ENCODE measurements at regions not wholly inside any gene's neighbourhood (a gene's known extent, or its start where the extent isn't known, plus 50 kb on each side); places are given as distances from the start of the nearest gene placed in this dataset.

DNA sequence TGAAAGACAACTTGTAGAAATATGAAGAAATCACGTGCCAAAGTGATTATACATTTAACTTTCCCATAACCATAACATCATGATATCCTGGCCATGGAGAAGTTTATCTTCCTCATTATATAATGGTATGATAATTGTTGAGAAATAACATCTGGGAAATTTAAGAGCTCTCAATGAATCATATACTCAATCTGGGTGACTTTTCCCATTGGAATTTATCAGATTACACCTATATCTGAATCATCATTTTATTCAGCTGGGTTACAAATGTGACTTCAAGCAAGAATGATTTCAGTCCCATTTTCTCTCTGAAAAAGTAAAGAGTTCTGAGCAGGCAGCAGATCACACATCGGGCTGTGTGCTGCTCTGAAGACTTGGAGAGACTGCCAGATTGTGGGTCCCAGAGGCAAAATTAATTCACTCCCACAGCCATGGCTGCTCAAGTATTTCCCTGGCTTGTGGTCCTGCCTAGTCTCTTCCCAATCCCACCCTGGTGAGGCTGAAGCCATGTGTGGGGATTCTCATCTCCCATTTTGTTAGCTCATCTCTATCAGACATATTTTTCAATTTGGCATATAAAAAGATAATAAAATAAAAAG, 278.0 kb downstream of the MRPL39 start:
- Histone ChIP-seq H3K36me3 (ENCODE audit: control insufficient read depth in 2 of 2, insufficient read depth in 1 of 2, low read length in 2 of 2) (no peaks in the 10 kb centered on the region), H3K9me3 (ENCODE audit: control insufficient read depth, insufficient read depth, low read depth, low read length) (no peaks in the 10 kb centered on the region), H3K4me3 (ENCODE audit: low read depth, low read length) (no peak overlapping the region), H3K27ac (ENCODE audit: extremely low read depth, low read depth, low read length) (no peak overlapping the region), H3K4me1 (ENCODE audit: control insufficient read depth, insufficient read depth, low read length) (no peaks in the 10 kb centered on the region)
- ChIA-PET CTCF (interaction anchor here (0.7 kb wide), 1 partner anchor 78 kb away, joined by 3 read pairs; no protein-coding TSS in a partner anchor), POLR2A (no interaction called here)
- TF ChIP-seq ZSCAN23 (tag by site-specific recombination; IDR thresholded peaks at IDR 0.05) (no peak), ZNF768 (tag by site-specific recombination; IDR thresholded peaks at IDR 0.05) (no peak), ZNF221 (tag by site-specific recombination; IDR thresholded peaks at IDR 0.05; ENCODE audit: borderline replicate concordance) (no peak), ZNF19 (tag by site-specific recombination; IDR thresholded peaks at IDR 0.05; ENCODE audit: low read depth) (no peak), ZNF571 (tag by site-specific recombination; IDR thresholded peaks at IDR 0.05) (no peak), ZNF48 (tag by site-specific recombination; IDR thresholded peaks at IDR 0.05) (no peak), ZNF596 (tag by site-specific recombination; IDR thresholded peaks at IDR 0.05) (no peak), ZFP37 (tag by site-specific recombination; IDR thresholded peaks at IDR 0.05) (no peak), SALL2 (tag by site-specific recombination; IDR thresholded peaks at IDR 0.05; ENCODE audit: borderline replicate concordance) (no peak), ZNF624 (tag by site-specific recombination; IDR thresholded peaks at IDR 0.05) (no peak), ZFP41 (tag by site-specific recombination; IDR thresholded peaks at IDR 0.05; ENCODE audit: borderline replicate concordance) (no peak), ZNF473 (tag by site-specific recombination; IDR thresholded peaks at IDR 0.05) (no peak), ZNF354C (tag by site-specific recombination; IDR thresholded peaks at IDR 0.05; ENCODE audit: borderline replicate concordance, low read depth) (no peak)
- TF ChIP-seq, protein P1, sequence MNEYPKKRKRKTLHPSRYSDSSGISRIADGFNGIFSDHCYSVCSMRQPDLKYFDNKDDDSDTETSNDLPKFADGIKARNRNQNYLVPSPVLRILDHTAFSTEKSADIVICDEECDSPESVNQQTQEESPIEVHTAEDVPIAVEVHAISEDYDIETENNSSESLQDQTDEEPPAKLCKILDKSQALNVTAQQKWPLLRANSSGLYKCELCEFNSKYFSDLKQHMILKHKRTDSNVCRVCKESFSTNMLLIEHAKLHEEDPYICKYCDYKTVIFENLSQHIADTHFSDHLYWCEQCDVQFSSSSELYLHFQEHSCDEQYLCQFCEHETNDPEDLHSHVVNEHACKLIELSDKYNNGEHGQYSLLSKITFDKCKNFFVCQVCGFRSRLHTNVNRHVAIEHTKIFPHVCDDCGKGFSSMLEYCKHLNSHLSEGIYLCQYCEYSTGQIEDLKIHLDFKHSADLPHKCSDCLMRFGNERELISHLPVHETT (tag by site-specific recombination; IDR thresholded peaks at IDR 0.05), result no peak

GRCh38 chr21:25328736-25329135, 278.5 kb downstream of the MRPL39 start:
- no peak overlapping the region for H3K4me3 ChIP-seq (ENCODE audit: low read depth, low read length)
- no peaks in the 10 kb centered on the region for H3K4me1 ChIP-seq (ENCODE audit: control insufficient read depth, insufficient read depth, low read length)
- H3K36me3 ChIP-seq (ENCODE audit: control insufficient read depth in 2 of 2, insufficient read depth in 1 of 2, low read length in 2 of 2), result no peaks in the 10 kb centered on the region
- CTCF ChIA-PET, result no interaction called here
- POLR2A ChIA-PET, result no interaction called here
- no peak overlapping the region for H3K27ac ChIP-seq (ENCODE audit: extremely low read depth, low read depth, low read length)
- H3K9me3 ChIP-seq (ENCODE audit: control insufficient read depth, insufficient read depth, low read depth, low read length), result no peaks in the 10 kb centered on the region
- TF ChIP-seq HOXA7 (CRISPR knock-in tag; IDR thresholded peaks at IDR 0.05; ENCODE audit: borderline replicate concordance) (no peak), ZNF280C (tag by site-specific recombination; IDR thresholded peaks at IDR 0.05) (no peak), BCL11B (tag by site-specific recombination; IDR thresholded peaks at IDR 0.05; ENCODE audit: low read depth) (no peak), ZBTB7A (tag by site-specific recombination; IDR thresholded peaks at IDR 0.05; ENCODE audit: low read depth) (no peak), ZBTB6 (tag by site-specific recombination; IDR thresholded peaks at IDR 0.05) (no peak), ZNF777 (tag by site-specific recombination; IDR thresholded peaks at IDR 0.05; ENCODE audit: borderline replicate concordance) (no peak), ZNF624 (tag by site-specific recombination; IDR thresholded peaks at IDR 0.05) (no peak), ZNF221 (tag by site-specific recombination; IDR thresholded peaks at IDR 0.05; ENCODE audit: borderline replicate concordance) (no peak), PBX3 (CRISPR knock-in tag; IDR thresholded peaks at IDR 0.05) (no peak)

Measured in HEK293 (cell line).